Left renal pelvis (tissue), 4 donors: ENCODE measurements at regions not wholly inside any gene's neighbourhood (a gene's known extent, or its start where the extent isn't known, plus 50 kb on each side); places are given as distances from the start of the nearest gene placed in this dataset.

ENCODE experiments used
- DNase-seq, 4 donors: peaks; one replicate each; pipeline ENCODE4 v3.0.0-alpha.2; 2013; ENCODE audit warnings: low read depth in 4 of 4, low spot score in 3 of 4

GRCh38 chr3:95934181-95934580 is 880.2 kb upstream of the EPHA6 start:
- no peak for DNase-seq

- DNase-seq = no peak
Observed at GRCh38 chr3:95939235-95939809, 875.1 kb upstream of the EPHA6 start.

GRCh38 chr3:95965704-95966336 is 848.6 kb upstream of the EPHA6 start:
- no peak for DNase-seq

- no peak for DNase-seq
Observed at GRCh38 chr3:95971573-95971972, 842.8 kb upstream of the EPHA6 start.

GRCh38 chr3:95994338-95994737 is 820.1 kb upstream of the EPHA6 start:
- DNase-seq = no peak

GRCh38 chr3:96000966-96001365 is 813.4 kb upstream of the EPHA6 start:
- no peak for DNase-seq

- no peak for DNase-seq
Observed at GRCh38 chr3:96007650-96008195, 806.7 kb upstream of the EPHA6 start.

GRCh38 chr3:96012939-96013338 is 801.5 kb upstream of the EPHA6 start:
- DNase-seq = no peak

- DNase-seq = no peak
Observed at GRCh38 chr3:96017556-96017955, 796.8 kb upstream of the EPHA6 start.

GRCh38 chr3:96022676-96023075 is 791.7 kb upstream of the EPHA6 start:
- DNase-seq = no peak

- DNase-seq = no peak
Observed at GRCh38 chr3:96027718-96028117, 786.7 kb upstream of the EPHA6 start.

GRCh38 chr3:96039632-96040031 is 774.8 kb upstream of the EPHA6 start:
- DNase-seq = no peak

- DNase-seq = no peak
Observed at GRCh38 chr3:96059301-96059700, 755.1 kb upstream of the EPHA6 start.

GRCh38 chr3:96069065-96069464 is 745.3 kb upstream of the EPHA6 start:
- DNase-seq = no peak

GRCh38 chr3:96070678-96071077 is 743.7 kb upstream of the EPHA6 start:
- DNase-seq = no peak

GRCh38 chr3:96071097-96071496 is 743.3 kb upstream of the EPHA6 start:
- DNase-seq = no peak

GRCh38 chr3:96072226-96072625 is 742.2 kb upstream of the EPHA6 start:
- DNase-seq = no peak

GRCh38 chr3:96083610-96084009 is 730.8 kb upstream of the EPHA6 start:
- no peak for DNase-seq

- DNase-seq = no peak
Observed at GRCh38 chr3:96086018-96086417, 728.4 kb upstream of the EPHA6 start.

GRCh38 chr3:96101006-96101560 is 713.3 kb upstream of the EPHA6 start:
- no peak for DNase-seq

- DNase-seq = no peak
Observed at GRCh38 chr3:96106701-96107100, 707.7 kb upstream of the EPHA6 start.
